IMR-90 (cell line): ENCODE measurements at regions not wholly inside any gene's neighbourhood (a gene's known extent, or its start where the extent isn't known, plus 50 kb on each side); places are given as distances from the start of the nearest gene placed in this dataset.

Experiments used
- ATAC-seq: fragments of 200-7000 bp; cut with Tn5 transposase; 2 replicates; pipeline ENCODE4 v1.9.1; 2020; ENCODE audit warnings: low read depth, mild to moderate bottlenecking, moderate library complexity
- BruUV-seq: library from RNA; stranded (reverse); fragments of 400-500 nt; replicated peaks from 2 replicates; lab custom pipeline; 2021; lab: Mats Ljungman, UMichigan
- CTCF ChIA-PET: fragments of 300-600 bp; formaldehyde crosslinking; extraction: SDS; loops from one replicate; lab custom pipeline; 2021; ENCODE audit warnings: antibody characterized with exemption; lab: Yijun Ruan, JAX
- POLR2A ChIA-PET: fragments of 300-600 bp; sonication (Branson Sonifier 250); formaldehyde crosslinking; loops from one replicate; lab custom pipeline; 2022; ENCODE audit warnings: antibody characterized with exemption; ENCODE audit not compliant: unreplicated experiment; lab: Charles Lee
- DNase-seq: peaks from one replicate; pipeline ENCODE4 v3.0.0; 2013
- H2AFZ ChIP-seq: replicated peaks from 2 replicates; pipeline ENCODE3; 2013; ENCODE audit warnings: low read length, mild to moderate bottlenecking; ENCODE audit not compliant: poor library complexity
- H2AK5ac ChIP-seq: 2 replicates; pipeline ENCODE4 v1.6.1; 2013; ENCODE audit warnings: low read depth, low read length, inconsistent platforms
- H2AK9ac ChIP-seq: replicated peaks from 2 replicates; pipeline ENCODE3; 2013; ENCODE audit warnings: mild to moderate bottlenecking, low read depth, low read length, moderate library complexity; ENCODE audit not compliant: poor library complexity
- H2BK120ac ChIP-seq: 2 replicates; pipeline ENCODE4 v1.6.1; 2013; ENCODE audit warnings: low read depth, low read length, inconsistent platforms
- H2BK15ac ChIP-seq: 3 replicates; pipeline ENCODE4 v1.6.1; 2013; ENCODE audit warnings: low read depth, low read length, inconsistent platforms
- H2BK20ac ChIP-seq: 2 replicates; pipeline ENCODE4 v1.6.1; 2013; ENCODE audit warnings: low read depth, mild to moderate bottlenecking, inconsistent platforms, low read length, moderate library complexity
- H2BK5ac ChIP-seq: 2 replicates; pipeline ENCODE4 v1.6.1; 2013; ENCODE audit warnings: mild to moderate bottlenecking, low read depth, low read length, inconsistent platforms; ENCODE audit not compliant: poor library complexity, severe bottlenecking
- H3K14ac ChIP-seq: replicated peaks from 2 replicates; pipeline ENCODE4 v1.6.1; 2013; ENCODE audit warnings: low read depth, low read length, inconsistent platforms
- H3K18ac ChIP-seq: 2 replicates; pipeline ENCODE4 v1.6.1; 2013; ENCODE audit warnings: low read depth, low read length, control low read depth
- H3K23ac ChIP-seq: 2 replicates; pipeline ENCODE4 v1.6.1; 2013; ENCODE audit warnings: low read depth, low read length, inconsistent platforms
- H3K27ac ChIP-seq: 2 replicates; pipeline ENCODE4 v1.5.1; 2013; ENCODE audit warnings: mild to moderate bottlenecking, control low read depth, low read length; ENCODE audit not compliant: insufficient read depth
- H3K27me3 ChIP-seq: 2 replicates; pipeline ENCODE4 v1.6.1; 2013; ENCODE audit warnings: low read length; ENCODE audit not compliant: control insufficient read depth, insufficient read depth
- H3K36me3 ChIP-seq: 2 replicates; pipeline ENCODE4 v1.6.1; 2013; ENCODE audit warnings: low read length, mixed read lengths; ENCODE audit not compliant: control insufficient read depth, insufficient read depth
- H3K4ac ChIP-seq: 2 replicates; pipeline ENCODE4 v1.6.1; 2013; ENCODE audit warnings: low read depth, low read length, inconsistent platforms
- H3K4me1 ChIP-seq: 2 replicates; pipeline ENCODE4 v1.6.1; 2013; ENCODE audit warnings: low read length, mixed read lengths; ENCODE audit not compliant: control insufficient read depth, insufficient read depth
- H3K4me2 ChIP-seq: 2 replicates; pipeline ENCODE4 v1.6.1; 2013; ENCODE audit warnings: low read depth, mild to moderate bottlenecking, control low read depth, low read length, moderate library complexity
- H3K4me3 ChIP-seq: 2 replicates; pipeline ENCODE4 v1.5.1; 2013; ENCODE audit warnings: low read depth, mild to moderate bottlenecking, control low read depth, low read length, moderate library complexity; ENCODE audit not compliant: insufficient read depth
- H3K56ac ChIP-seq: 2 replicates; pipeline ENCODE4 v1.6.1; 2013; ENCODE audit warnings: low read length, inconsistent platforms; ENCODE audit not compliant: insufficient read depth; ENCODE audit errors: extremely low read depth
- H3K79me1 ChIP-seq, 2 experiments: 2 replicates each; pipeline ENCODE4 v1.6.1; 2013; ENCODE audit warnings: low read length in 2 of 2, inconsistent platforms in 1 of 2, low read depth in 1 of 2
- H3K9ac ChIP-seq: 2 replicates; pipeline ENCODE4 v1.6.1; 2013; ENCODE audit warnings: low read depth, low read length, control low read depth
- H3K9me1 ChIP-seq: 2 replicates; pipeline ENCODE4 v1.6.1; 2013; ENCODE audit warnings: low read length, inconsistent platforms; ENCODE audit not compliant: insufficient read depth
- H3K9me3 ChIP-seq: 2 replicates; pipeline ENCODE4 v1.6.1; 2013; ENCODE audit warnings: low read length; ENCODE audit not compliant: control insufficient read depth, insufficient read depth
- H4K20me1 ChIP-seq: 2 replicates; pipeline ENCODE4 v1.6.1; 2013; ENCODE audit warnings: low read length, inconsistent platforms; ENCODE audit not compliant: insufficient read depth
- H4K5ac ChIP-seq: 2 replicates; pipeline ENCODE4 v1.6.1; 2013; ENCODE audit warnings: mild to moderate bottlenecking, low read depth, low read length, control low read depth
- H4K8ac ChIP-seq, 2 experiments: 2 replicates each; pipeline ENCODE4 v1.6.1; 2013; ENCODE audit warnings: low read depth in 2 of 2, low read length in 2 of 2, control low read depth in 1 of 2, inconsistent platforms in 1 of 2
- H4K91ac ChIP-seq: 2 replicates; pipeline ENCODE4 v1.6.1; 2013; ENCODE audit warnings: low read depth, low read length, inconsistent platforms; ENCODE audit not compliant: insufficient read depth
- FOS ChIP-seq: fragments of 150-350 bp; IDR thresholded peaks from 2 replicates; pipeline ENCODE4 v1.6.1; 2016; ENCODE audit warnings: low read depth, low read length
- MAFK ChIP-seq: IDR thresholded peaks from 2 replicates; pipeline ENCODE4 v1.6.1; 2012; ENCODE audit warnings: low read depth, low read length, improper control_type of control experiment
- MXI1 ChIP-seq: IDR thresholded peaks from 2 replicates; pipeline ENCODE4 v1.6.1; 2012; ENCODE audit warnings: low read depth, mild to moderate bottlenecking, low read length, moderate library complexity, borderline replicate concordance
- NFE2L2 ChIP-seq: fragments of 150-350 bp; IDR thresholded peaks from 2 replicates; pipeline ENCODE4 v1.6.1; 2016; ENCODE audit warnings: low read depth, mild to moderate bottlenecking, low read length
- RAD21 ChIP-seq: IDR thresholded peaks from 2 replicates; pipeline ENCODE4 v1.6.1; 2012; ENCODE audit warnings: low read length, improper control_type of control experiment
- USF2 ChIP-seq: fragments of 150-350 bp; IDR thresholded peaks from 2 replicates; pipeline ENCODE4 v1.6.1; 2017; ENCODE audit warnings: mild to moderate bottlenecking, antibody characterized with exemption, low read length, low read depth
- WGBS, 2 experiments: methylation state at CpG; one replicate each; pipeline versions ENCODE4 v1.1.5 to v1.1.7; 2013; ENCODE audit warnings: missing lambda C conversion rate in 2 of 2; ENCODE audit not compliant: insufficient read length in 1 of 2; ENCODE audit errors: extremely low coverage in 2 of 2; 5-methylcytosine and 5-hydroxymethylcytosine counted together
- dilution Hi-C: fragments of 300-500 bp; cut with HindIII; formaldehyde crosslinking; loops from one replicate; pipeline ENCODE4 v1.14.3; 2018; ENCODE audit warnings: low sequenced_read_pairs; ENCODE audit not compliant: unreplicated experiment
- in situ Hi-C: fragments of 300-500 bp; cut with MboI; formaldehyde crosslinking; loops from 3 replicates; pipeline ENCODE4 v1.14.3; 2019; ENCODE audit warnings: low sequenced_read_pairs, inconsistent platforms, mixed read lengths
- intact Hi-C: fragments of 100-400 bp; cut with micrococcal nuclease; formaldehyde crosslinking; loops from 2 replicates; pipeline ENCODE4 v1.10.0; 2022

GRCh38 chr6:151154418-151154817, 85.3 kb upstream of the AKAP12 start:
- no peak overlapping the region for H4K91ac ChIP-seq
- H3K4ac ChIP-seq: no peak overlapping the region
- no TSS peak for BruUV-seq
- intact Hi-C loops (no loop called here), dilution Hi-C loops (no loop called here), in situ Hi-C loops (no loop called here)
- no CpG with 5 or more reads among the region's 2 CpGs for WGBS, 2 experiments
- no peak overlapping the region for H4K5ac ChIP-seq
- H3K4me3 ChIP-seq: no peak overlapping the region
- no peak overlapping the region for H2BK15ac ChIP-seq
- ChIA-PET POLR2A (no interaction called here), CTCF (no interaction called here)
- H3K27ac ChIP-seq: no peak overlapping the region
- H2BK120ac ChIP-seq: no peak overlapping the region
- no peak overlapping the region for H3K23ac ChIP-seq
- H2BK20ac ChIP-seq: no peak overlapping the region
- no peaks in the 10 kb centered on the region for H3K79me1 ChIP-seq
- DNase-seq (no peak), ATAC-seq (no peak)
- no peak overlapping the region for H2AFZ ChIP-seq
- H2BK5ac ChIP-seq: no peak overlapping the region
- TF ChIP-seq MAFK (no peak), FOS (no peak), MXI1 (no peak), RAD21 (no peak), NFE2L2 (no peak), USF2 (no peak)
- no peaks in the 10 kb centered on the region for H3K9me3 ChIP-seq
- no peaks in the 10 kb centered on the region for H3K36me3 ChIP-seq
- no peak overlapping the region for H2AK5ac ChIP-seq
- H3K56ac ChIP-seq: no peak overlapping the region
- H2AK9ac ChIP-seq: no peak overlapping the region
- H3K18ac ChIP-seq: no peak overlapping the region
- H3K27me3 ChIP-seq: peaks cover 15% of the 10 kb centered on the region
- no peak overlapping the region for H3K9ac ChIP-seq
- H4K8ac ChIP-seq: no peak overlapping the region
- H3K9me1 ChIP-seq: no peaks in the 10 kb centered on the region; the same call in 1 of the 2 replicates
- H3K4me1 ChIP-seq: no peaks in the 10 kb centered on the region
- no peaks in the 10 kb centered on the region for H4K20me1 ChIP-seq
- H3K4me2 ChIP-seq: no peak overlapping the region
- H3K14ac ChIP-seq: no peak overlapping the region
